HepG2 (cell line): ENCODE measurements at regions not wholly inside any gene's neighbourhood (a gene's known extent, or its start where the extent isn't known, plus 50 kb on each side); places are given as distances from the start of the nearest gene placed in this dataset.

Experiments used
- ATAC-seq: fragments of 200-7000 bp; cut with Tn5 transposase; 3 replicates; pipeline ENCODE4 v1.9.1; 2020; ENCODE audit warnings: mild to moderate bottlenecking, moderate library complexity
- BruUV-seq: library from RNA; stranded (reverse); fragments of 400-500 nt; replicated peaks from 2 replicates; lab custom pipeline; 2021; lab: Mats Ljungman, UMichigan
- CTCF ChIA-PET: fragments of 300-600 bp; formaldehyde crosslinking; extraction: SDS; loops from one replicate; lab custom pipeline; 2021; ENCODE audit warnings: low total read pairs, inconsistent platforms, low intra/inter-chr PET ratio; lab: Yijun Ruan, JAX
- POLR2A ChIA-PET: fragments of 350-600 bp; sonication (Branson Sonifier 250); formaldehyde crosslinking; loops from one replicate; lab custom pipeline; 2020; ENCODE audit warnings: antibody characterized with exemption, inconsistent platforms; lab: Yijun Ruan, JAX
- DNase-seq: peaks from one replicate; pipeline ENCODE4 v3.0.0-alpha.2; 2015; ENCODE audit warnings: low spot score
- FAIRE-seq: peaks from 3 replicates; lab custom pipeline; 2011; peaks lifted over from hg19 to GRCh38; lab: Jason Lieb, UNC
- H2AFZ ChIP-seq: one replicate; pipeline ENCODE4 v1.6.1; 2011; ENCODE audit warnings: low read length, inconsistent platforms
- H3K27ac ChIP-seq: fragments of 300-600 bp; 3 replicates; pipeline ENCODE4 v1.8.0; 2011; ENCODE audit warnings: mixed run types, mild to moderate bottlenecking, mixed read lengths, low read length, inconsistent platforms; ENCODE audit not compliant: insufficient read depth; ENCODE audit errors: extremely low read length
- H3K27me3 ChIP-seq, 2 experiments: fragments of 200-600 bp in 1 of 2; 2 replicates in 1 of 2; 3 replicates in 1 of 2; pipeline versions ENCODE4 v1.6.0 to v1.8.0; 2011; ENCODE audit warnings: low read length in 2 of 2, mild to moderate bottlenecking in 2 of 2, moderate library complexity in 2 of 2, inconsistent platforms in 1 of 2; ENCODE audit not compliant: insufficient read depth in 2 of 2, control insufficient read depth in 1 of 2
- H3K36me3 ChIP-seq, 2 experiments: fragments of 200-600 bp in 1 of 2; replicated peaks in 1 of 2; 2 replicates in 1 of 2; 3 replicates in 1 of 2; pipeline versions ENCODE4 v1.5.1 to v1.8.0; 2011; ENCODE audit warnings: low read length in 2 of 2, inconsistent platforms in 1 of 2; ENCODE audit not compliant: insufficient read depth in 2 of 2, control insufficient read depth in 1 of 2
- H3K4me1 ChIP-seq: 2 replicates; pipeline ENCODE4 v1.5.1; 2012; ENCODE audit warnings: low read length, inconsistent platforms; ENCODE audit not compliant: insufficient read depth
- H3K4me2 ChIP-seq: 2 replicates; pipeline ENCODE4 v1.6.0; 2011; ENCODE audit warnings: low read depth, low read length, inconsistent platforms
- H3K4me3 ChIP-seq, 3 experiments: fragments of 200-600 bp in 1 of 3; sonication (generic), shearing (Covaris generic) in 1 of 3; replicated peaks in 1 of 3; 2 replicates each; pipeline ENCODE4 v1.5.1; 2011 to 2016; ENCODE audit warnings: low read length in 3 of 3, inconsistent platforms in 2 of 3, low read depth in 2 of 3, mild to moderate bottlenecking in 2 of 3, control low read depth in 1 of 3, mixed read lengths in 1 of 3; ENCODE audit not compliant: insufficient read depth in 1 of 3
- H3K79me2 ChIP-seq: one replicate; pipeline ENCODE4 v1.6.1; 2011; ENCODE audit warnings: low read length, inconsistent platforms; ENCODE audit not compliant: insufficient read depth
- H3K9ac ChIP-seq: 2 replicates; pipeline ENCODE4 v1.6.0; 2011; ENCODE audit warnings: mild to moderate bottlenecking, low read depth, low read length, inconsistent platforms; ENCODE audit not compliant: insufficient read depth
- H3K9me3 ChIP-seq: 2 replicates; pipeline ENCODE4 v1.5.1; 2012; ENCODE audit warnings: mild to moderate bottlenecking, low read length
- H4K20me1 ChIP-seq: 2 replicates; pipeline ENCODE4 v1.6.0; 2011; ENCODE audit warnings: inconsistent platforms, mild to moderate bottlenecking, low read length, moderate library complexity; ENCODE audit not compliant: insufficient read depth
- ZBTB40 ChIP-seq, 2 experiments: fragments of 450-650 bp in 1 of 2; sonication (generic) in 1 of 2; formaldehyde crosslinking in 1 of 2; IDR thresholded peaks; 2 replicates each; pipeline versions ENCODE4 v1.6.1 to v1.8.0; 2016 to 2022; ENCODE audit warnings: antibody characterized with exemption in 1 of 2, mild to moderate bottlenecking in 1 of 2, missing genetic modification reagents in 1 of 2
- ZMYM2 ChIP-seq: sonication (generic); formaldehyde crosslinking; IDR thresholded peaks from 2 replicates; pipeline ENCODE4 v1.8.0; 2022; ENCODE audit warnings: mild to moderate bottlenecking, missing genetic modification reagents
- ZNF703 ChIP-seq: sonication (generic); formaldehyde crosslinking; IDR thresholded peaks from 2 replicates; pipeline ENCODE4 v1.5.1; 2020; ENCODE audit warnings: missing genetic modification reagents, mild to moderate bottlenecking, moderate library complexity, borderline replicate concordance
- ZSCAN22 ChIP-seq: sonication (generic); formaldehyde crosslinking; IDR thresholded peaks from 2 replicates; pipeline ENCODE4 v1.4.0; 2020; ENCODE audit warnings: mild to moderate bottlenecking, missing genetic modification reagents
- WGBS: methylation state at CpG from one replicate; pipeline ENCODE4 v1.1.6; 2017; ENCODE audit warnings: low lambda C conversion rate; 5-methylcytosine and 5-hydroxymethylcytosine counted together
- in situ Hi-C: cut with HindIII; loops from 2 replicates; pipeline ENCODE4 v1.10.0; 2017; ENCODE audit warnings: low pct_unique_long_range_greater_than_20kb; ENCODE audit not compliant: extremely low pct_ligation_motif_present
- intact Hi-C: fragments of 100-400 bp; cut with micrococcal nuclease; formaldehyde crosslinking; loops from one replicate; pipeline ENCODE4 v1.10.0; 2022; ENCODE audit not compliant: unreplicated experiment

- TF ChIP-seq ZBTB40 (IDR thresholded peaks at IDR 0.05): no peak
- TF ChIP-seq ZBTB40 (CRISPR knock-in tag; IDR thresholded peaks at IDR 0.05): no peak
- TF ChIP-seq, all 625 proteins: peak for 0
These were observed 421.7 kb downstream of the RNF144A start (continued) for GRCh38 chr2:7338961-7339360.

- H3K4me2 ChIP-seq: no peak overlapping the region
- H4K20me1 ChIP-seq: no peaks in the 10 kb centered on the region
- no peaks in the 10 kb centered on the region for H3K9me3 ChIP-seq
- no peak for DNase-seq
- 10% methylated on average over 4 of the region's 4 CpGs for WGBS
- POLR2A ChIA-PET: no interaction called here
- in situ Hi-C loops: no loop called here
- H2AFZ ChIP-seq: no peak overlapping the region
- no peaks in the 10 kb centered on the region for H3K4me1 ChIP-seq
- no peak for ATAC-seq
- H3K4me3 ChIP-seq: no peak overlapping the region
- H3K9ac ChIP-seq: no peak overlapping the region
- CTCF ChIA-PET: no interaction called here
- no peak overlapping the region for H3K27ac ChIP-seq
- TF ChIP-seq ZMYM2 (CRISPR knock-in tag): no peak
- no peak for TF ChIP-seq ZNF703 (CRISPR knock-in tag)
- TF ChIP-seq ZSCAN22 (CRISPR knock-in tag): no peak
- TF ChIP-seq, all 625 proteins: peak for 0
- Histone ChIP-seq H3K27me3 (no peaks in the 10 kb centered on the region), H3K36me3 (no peaks in the 10 kb centered on the region), H3K79me2 (no peaks in the 10 kb centered on the region)
- intact Hi-C loops: no loop called here
- no peak for FAIRE-seq
- BruUV-seq: no TSS peak
These were observed 429.1 kb downstream of the RNF144A start for GRCh38 chr2:7346336-7346735.
